ENCODE measurements at regions not wholly inside any gene's neighbourhood (a gene's known extent, or its start where the extent isn't known, plus 50 kb on each side); places are given as distances from the start of the nearest gene placed in this dataset.

- Histone ChIP-seq H3K27ac (no peak overlapping the region), H3K27me3 (no peaks in the 10 kb centered on the region), H3K4me1 (no peaks in the 10 kb centered on the region), H3K4me3 (no peak overlapping the region), H3K9me3 (no peaks in the 10 kb centered on the region), H3K36me3 (no peaks in the 10 kb centered on the region)
- DNase-seq: no peak
- intact Hi-C loops (cut with DNase I; ENCODE audit: low total_unique reads): no loop called here
- TF ChIP-seq, protein P1, sequence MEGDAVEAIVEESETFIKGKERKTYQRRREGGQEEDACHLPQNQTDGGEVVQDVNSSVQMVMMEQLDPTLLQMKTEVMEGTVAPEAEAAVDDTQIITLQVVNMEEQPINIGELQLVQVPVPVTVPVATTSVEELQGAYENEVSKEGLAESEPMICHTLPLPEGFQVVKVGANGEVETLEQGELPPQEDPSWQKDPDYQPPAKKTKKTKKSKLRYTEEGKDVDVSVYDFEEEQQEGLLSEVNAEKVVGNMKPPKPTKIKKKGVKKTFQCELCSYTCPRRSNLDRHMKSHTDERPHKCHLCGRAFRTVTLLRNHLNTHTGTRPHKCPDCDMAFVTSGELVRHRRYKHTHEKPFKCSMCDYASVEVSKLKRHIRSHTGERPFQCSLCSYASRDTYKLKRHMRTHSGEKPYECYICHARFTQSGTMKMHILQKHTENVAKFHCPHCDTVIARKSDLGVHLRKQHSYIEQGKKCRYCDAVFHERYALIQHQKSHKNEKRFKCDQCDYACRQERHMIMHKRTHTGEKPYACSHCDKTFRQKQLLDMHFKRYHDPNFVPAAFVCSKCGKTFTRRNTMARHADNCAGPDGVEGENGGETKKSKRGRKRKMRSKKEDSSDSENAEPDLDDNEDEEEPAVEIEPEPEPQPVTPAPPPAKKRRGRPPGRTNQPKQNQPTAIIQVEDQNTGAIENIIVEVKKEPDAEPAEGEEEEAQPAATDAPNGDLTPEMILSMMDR (IDR thresholded peaks at IDR 0.05): no peak
Measured at GRCh38 chr11:25650319-25650718, 681.6 kb upstream of the ANO3 start.

DNA sequence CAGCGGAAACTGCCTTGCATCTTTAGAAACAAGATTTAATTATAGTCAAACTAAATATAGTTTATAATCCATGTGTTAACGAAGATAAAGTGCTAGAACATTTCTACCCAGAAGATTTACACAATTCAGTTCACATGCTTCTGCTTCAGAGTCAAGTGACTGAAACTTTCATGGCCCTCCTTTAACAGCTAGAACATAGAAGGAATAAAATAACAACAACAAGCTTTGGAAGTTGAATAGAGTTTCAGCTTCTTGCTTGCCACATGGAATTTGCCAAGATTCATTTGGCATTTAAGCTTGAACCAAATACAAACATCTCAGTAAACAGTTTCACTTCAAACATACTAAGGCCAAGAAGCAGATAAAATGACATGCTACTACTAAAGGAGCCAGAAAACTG lies 676.3 kb upstream of the ANO3 start:
- Histone ChIP-seq H3K27me3 (no peaks in the 10 kb centered on the region), H3K9me3 (no peaks in the 10 kb centered on the region), H3K4me1 (no peaks in the 10 kb centered on the region), H3K36me3 (no peaks in the 10 kb centered on the region), H3K27ac (no peak overlapping the region), H3K4me3 (no peak overlapping the region)
- intact Hi-C loops (cut with DNase I; ENCODE audit: low total_unique reads): no loop called here
- DNase-seq: no peak
- TF ChIP-seq, protein P1 (IDR thresholded peaks at IDR 0.05): no peak

DNA sequence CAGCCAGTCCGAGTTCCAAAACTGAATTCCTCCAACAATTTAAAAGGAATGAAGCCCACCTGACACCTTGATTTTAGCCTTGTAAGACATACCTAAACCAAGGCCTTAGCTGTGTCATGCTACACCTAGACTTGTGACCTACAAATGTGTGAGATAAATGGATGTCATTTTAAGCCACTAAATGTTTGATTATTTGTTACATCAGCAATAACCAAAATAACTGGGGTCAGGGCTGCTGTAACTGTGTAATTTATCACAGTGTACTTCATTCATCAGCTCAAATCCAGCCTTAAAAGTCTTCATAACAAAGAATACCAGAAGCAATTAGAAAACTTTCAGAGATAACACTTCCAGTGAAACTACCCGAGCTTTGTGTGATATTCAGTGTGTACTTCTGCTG lies 673.0 kb upstream of the ANO3 start:
- no peaks in the 10 kb centered on the region for H3K27me3 ChIP-seq

GRCh38 chr11:25659706-25660105 lies 672.2 kb upstream of the ANO3 start:
- intact Hi-C loops (cut with DNase I; ENCODE audit: low total_unique reads): no loop called here
- no peaks in the 10 kb centered on the region for H3K27me3 ChIP-seq
- TF ChIP-seq, protein P1 (IDR thresholded peaks at IDR 0.05): no peak
- H3K4me3 ChIP-seq: no peak overlapping the region
- H3K27ac ChIP-seq: no peak overlapping the region
- H3K9me3 ChIP-seq: no peaks in the 10 kb centered on the region
- no peaks in the 10 kb centered on the region for H3K4me1 ChIP-seq
- no peak for DNase-seq
- H3K36me3 ChIP-seq: no peaks in the 10 kb centered on the region

More for the DNA sequence above, 673.0 kb upstream of the ANO3 start:
- no peak for DNase-seq
- Histone ChIP-seq H3K27ac (no peak overlapping the region), H3K4me3 (no peak overlapping the region), H3K9me3 (no peaks in the 10 kb centered on the region), H3K4me1 (no peaks in the 10 kb centered on the region), H3K36me3 (no peaks in the 10 kb centered on the region)
- intact Hi-C loops (cut with DNase I; ENCODE audit: low total_unique reads): no loop called here
- TF ChIP-seq, protein P1 (IDR thresholded peaks at IDR 0.05): no peak

DNA sequence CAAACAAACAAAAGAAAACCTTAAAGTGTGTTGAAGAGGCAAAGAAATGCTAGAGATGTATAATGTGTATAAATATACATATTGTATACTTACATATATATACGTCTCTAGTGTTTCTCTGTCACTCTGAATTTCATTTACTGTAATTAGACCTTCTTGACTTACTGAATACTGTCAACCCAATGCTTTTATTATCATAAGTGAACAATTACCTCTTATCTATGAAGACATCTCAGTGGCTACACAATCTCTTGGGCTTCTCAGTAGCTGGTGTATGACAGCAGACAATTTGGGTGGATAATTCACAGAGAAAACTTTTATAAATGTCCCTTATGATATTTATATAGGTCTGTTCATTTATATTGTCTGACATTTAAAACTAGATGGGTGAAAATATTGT lies 664.1 kb upstream of the ANO3 start:
- no peaks in the 10 kb centered on the region for H3K36me3 ChIP-seq
- H3K4me3 ChIP-seq: no peak overlapping the region
- H3K4me1 ChIP-seq: no peaks in the 10 kb centered on the region
- DNase-seq: no peak
- H3K27ac ChIP-seq: no peak overlapping the region
- no peaks in the 10 kb centered on the region for H3K27me3 ChIP-seq
- no peaks in the 10 kb centered on the region for H3K9me3 ChIP-seq
- intact Hi-C loops (cut with DNase I; ENCODE audit: low total_unique reads): no loop called here
- TF ChIP-seq, protein P1 (IDR thresholded peaks at IDR 0.05): no peak

DNA sequence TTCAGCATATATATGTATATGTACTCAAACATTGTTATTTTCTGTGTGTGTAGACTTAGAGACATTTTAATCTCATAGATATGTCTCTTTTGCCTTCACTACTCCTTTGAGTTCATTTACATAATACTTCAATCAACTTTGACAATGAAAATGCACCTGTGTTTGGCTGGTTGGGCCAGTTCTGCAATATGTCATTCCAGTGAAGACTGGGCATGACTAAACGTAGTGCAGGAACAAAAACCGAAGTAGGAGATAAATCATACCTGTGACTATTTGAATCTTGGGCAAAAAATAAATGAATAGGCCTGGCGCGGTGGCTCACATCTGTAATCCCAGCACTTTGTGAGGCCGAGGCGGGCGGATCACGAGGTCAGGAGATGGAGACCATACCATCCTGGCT lies 640.0 kb upstream of the ANO3 start:
- peaks cover 0 to 6% (median 4%) of the 10 kb centered on the region in 3 donors for H3K9me3 ChIP-seq
- H3K27me3 ChIP-seq: no peaks in the 10 kb centered on the region
- H3K36me3 ChIP-seq: no peaks in the 10 kb centered on the region
- no peaks in the 10 kb centered on the region for H3K4me1 ChIP-seq
- H3K27ac ChIP-seq: no peak overlapping the region
- intact Hi-C loops (cut with DNase I; ENCODE audit: low total_unique reads): no loop called here
- DNase-seq: no peak
- TF ChIP-seq, protein P1 (IDR thresholded peaks at IDR 0.05): no peak
- no peak overlapping the region for H3K4me3 ChIP-seq
